GM18507 (cell line): ENCODE measurements at regions not wholly inside any gene's neighbourhood (a gene's known extent, or its start where the extent isn't known, plus 50 kb on each side); places are given as distances from the start of the nearest gene placed in this dataset.
"Not testable (repeated sequence)": the region's sequence is repeated elsewhere in the genome, so short reads cannot be mapped to it uniquely, and the experiment has no call there.

Experiments
- DNase-seq: peaks from one replicate; pipeline ENCODE4 v3.0.0; 2011; ENCODE audit warnings: low read depth; ENCODE audit not compliant: insufficient read length; ENCODE audit errors: extremely low spot score
- FAIRE-seq: peaks from 2 replicates; lab custom pipeline; 2011; peaks lifted over from hg19 to GRCh38; lab: Jason Lieb, UNC

DNA sequence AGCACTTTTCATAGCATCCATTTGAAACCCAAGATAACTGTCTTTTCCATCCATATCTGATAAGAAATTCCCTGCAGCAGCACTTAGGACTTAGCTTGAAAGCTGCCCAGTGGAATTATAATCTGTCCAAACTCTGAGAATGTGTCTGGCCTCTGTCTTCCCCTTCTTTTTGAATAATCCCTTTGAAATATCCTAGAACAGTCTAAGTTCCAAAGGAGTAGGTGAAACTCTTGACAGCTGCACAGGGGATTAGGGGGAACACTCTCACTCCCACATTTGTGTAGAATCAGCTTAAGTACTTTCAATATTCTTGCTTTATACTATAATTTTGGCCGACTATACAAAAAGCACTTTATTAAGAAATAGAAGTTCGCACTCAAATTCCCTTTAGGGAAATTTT is 157.7 kb downstream of the PAPSS1 start:
- DNase-seq, result no peak

DNA sequence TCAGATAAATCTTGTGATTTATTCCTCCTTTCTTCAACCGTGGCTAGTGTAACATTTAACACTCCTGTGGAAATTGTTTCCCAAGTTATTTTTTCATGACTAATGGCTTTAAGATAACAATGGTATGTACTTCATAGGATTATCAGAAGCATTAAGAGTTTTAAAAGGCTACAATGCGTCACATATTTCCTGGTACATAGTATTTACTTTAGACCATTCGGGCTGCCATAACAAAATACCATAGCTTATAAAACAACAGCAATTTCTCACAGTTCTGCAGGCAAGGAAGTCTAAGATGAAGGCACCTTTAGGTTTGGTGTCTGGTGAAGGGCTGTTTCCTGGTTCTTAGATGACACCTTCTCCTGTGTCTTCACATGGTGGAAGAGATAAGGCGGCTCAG is 158.6 kb downstream of the PAPSS1 start:
- DNase-seq, result no peak
- no peak for FAIRE-seq

More for the DNA sequence above, 157.7 kb downstream of the PAPSS1 start:
- FAIRE-seq, result no peak

DNA sequence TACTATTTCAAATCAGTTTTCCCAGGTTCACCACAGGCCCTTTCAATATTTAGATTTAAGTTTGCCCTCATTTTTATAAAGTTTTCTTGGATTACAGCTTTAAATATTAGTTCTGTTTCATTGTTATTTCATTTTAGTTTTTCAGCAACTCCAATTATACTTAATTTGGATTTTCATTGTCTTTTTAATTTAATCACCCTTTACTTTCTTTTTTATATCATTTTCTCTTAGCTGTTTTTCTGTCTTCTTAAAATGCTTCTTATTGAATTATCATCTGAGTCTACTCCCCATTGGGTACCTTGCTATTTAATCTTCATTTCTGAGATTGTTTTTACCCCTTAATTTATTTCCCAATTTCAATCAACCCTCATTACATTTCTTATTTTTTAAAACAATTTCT is 160.4 kb downstream of the PAPSS1 start:
- FAIRE-seq, result no peak
- DNase-seq, result no peak

DNA sequence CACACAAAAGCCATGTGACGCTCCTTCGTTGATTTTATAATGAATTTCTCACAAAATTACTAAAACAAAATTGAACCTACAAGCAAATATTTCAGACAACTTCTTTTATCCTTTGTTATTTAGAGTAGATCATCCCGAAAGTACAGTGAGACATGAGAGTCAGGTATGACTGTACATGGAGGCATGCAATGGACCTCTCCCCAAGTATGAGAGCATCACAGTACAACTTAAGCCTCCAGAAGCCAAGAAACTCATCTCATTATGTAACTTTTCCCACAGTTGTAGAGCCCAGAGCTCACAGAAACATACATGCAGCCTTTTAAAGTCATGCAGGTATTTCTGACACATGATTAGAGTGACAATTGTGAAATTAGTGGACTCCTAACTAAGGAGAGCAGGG is 167.7 kb downstream of the PAPSS1 start:
- no peak for FAIRE-seq

DNA sequence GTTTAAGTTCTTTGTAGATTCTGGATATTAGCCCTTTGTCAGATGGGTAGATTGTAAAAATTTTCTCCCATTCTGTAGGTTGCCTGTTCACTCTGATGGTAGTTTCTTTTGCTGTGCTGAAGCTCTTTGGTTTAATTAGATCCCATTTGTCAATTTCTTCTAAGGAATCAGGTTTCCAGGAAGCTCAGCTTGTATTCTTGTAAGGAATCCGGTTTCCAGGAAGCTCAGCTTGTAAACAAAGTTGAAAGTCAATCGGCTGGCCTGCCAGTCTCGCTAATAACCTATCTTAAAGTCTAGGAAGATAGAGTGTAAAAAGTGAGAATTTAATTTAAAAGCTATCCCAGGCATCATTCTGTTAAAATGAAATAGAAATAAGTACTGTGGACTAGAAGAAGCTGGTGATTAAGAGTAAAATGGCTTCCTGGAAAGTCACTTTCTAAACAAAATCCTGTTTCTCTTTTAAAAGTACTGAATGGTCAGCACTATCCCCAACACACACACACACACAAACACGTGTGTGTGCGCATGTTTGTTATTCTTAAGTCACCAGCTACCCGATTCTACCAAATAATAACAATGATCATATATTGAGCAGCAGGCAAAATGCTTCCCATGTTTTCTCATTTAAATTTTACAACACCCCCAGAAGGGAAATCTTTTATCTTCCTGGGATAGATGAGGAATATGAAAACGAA is 171.7 kb downstream of the PAPSS1 start:
- FAIRE-seq (no peak), DNase-seq (no peak)

More for the DNA sequence above, 167.7 kb downstream of the PAPSS1 start:
- DNase-seq, result no peak

DNA sequence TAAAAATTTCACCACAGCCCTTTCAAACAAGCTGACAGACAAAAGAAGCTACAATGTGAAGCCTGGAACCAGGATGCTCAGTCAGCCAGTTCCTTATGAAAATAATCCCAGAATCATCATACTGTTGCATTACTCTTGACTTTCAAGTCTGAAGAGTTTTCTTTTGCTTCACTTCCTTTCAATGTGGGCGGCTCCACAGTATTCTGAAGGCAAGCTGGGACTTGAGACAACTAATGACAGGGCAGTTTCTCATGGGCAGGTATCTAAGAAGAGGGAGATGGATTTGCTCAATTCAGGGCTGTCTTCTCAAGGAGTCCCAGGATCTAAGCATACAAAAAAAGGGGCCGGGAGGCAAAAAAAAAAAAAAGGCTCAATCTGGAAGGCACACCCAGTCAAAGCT is 173.4 kb downstream of the PAPSS1 start:
- FAIRE-seq, result no peak

DNA sequence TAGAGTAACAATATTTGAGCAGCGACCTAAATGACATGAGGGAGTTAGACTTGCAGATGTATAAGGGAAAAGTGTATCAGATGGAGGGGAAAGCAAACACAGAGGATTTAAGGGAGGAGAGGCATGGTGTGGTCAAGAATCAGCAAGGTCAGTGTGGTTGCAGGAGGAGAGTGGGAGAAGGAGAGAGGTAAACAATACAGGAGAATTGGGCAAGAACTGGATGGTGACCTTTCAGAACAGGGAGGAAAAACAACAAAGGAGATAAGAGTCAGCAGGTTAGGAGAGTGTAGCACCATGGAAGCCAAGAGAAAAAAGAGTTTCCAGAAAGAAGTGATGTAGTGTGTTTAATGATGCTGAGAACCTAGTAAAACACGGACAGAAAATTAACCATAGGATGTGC is 178.5 kb downstream of the PAPSS1 start:
- no peak for FAIRE-seq
- DNase-seq, result no peak

More for the DNA sequence above, 173.4 kb downstream of the PAPSS1 start:
- no peak for DNase-seq

DNA sequence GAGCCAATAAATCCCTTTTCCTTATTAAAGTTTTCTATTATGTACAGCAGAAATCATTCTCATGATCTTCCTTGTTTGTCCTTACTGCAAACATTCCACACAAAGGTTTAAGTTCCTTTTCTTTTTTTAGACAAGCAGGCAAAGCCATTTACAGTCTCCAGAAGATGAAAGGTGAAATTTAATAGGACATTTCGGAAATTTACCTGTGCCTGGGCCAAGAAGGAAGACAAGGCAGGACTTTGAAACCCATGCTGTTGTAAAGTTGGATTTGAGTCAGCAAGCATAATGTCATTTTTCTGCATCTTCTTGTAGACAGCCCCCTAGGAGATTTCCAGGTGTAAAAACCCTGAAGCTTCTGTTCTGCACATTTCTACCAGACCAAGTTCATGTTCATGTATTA is 188.1 kb downstream of the PAPSS1 start:
- FAIRE-seq, result no peak
- DNase-seq, result no peak

DNA sequence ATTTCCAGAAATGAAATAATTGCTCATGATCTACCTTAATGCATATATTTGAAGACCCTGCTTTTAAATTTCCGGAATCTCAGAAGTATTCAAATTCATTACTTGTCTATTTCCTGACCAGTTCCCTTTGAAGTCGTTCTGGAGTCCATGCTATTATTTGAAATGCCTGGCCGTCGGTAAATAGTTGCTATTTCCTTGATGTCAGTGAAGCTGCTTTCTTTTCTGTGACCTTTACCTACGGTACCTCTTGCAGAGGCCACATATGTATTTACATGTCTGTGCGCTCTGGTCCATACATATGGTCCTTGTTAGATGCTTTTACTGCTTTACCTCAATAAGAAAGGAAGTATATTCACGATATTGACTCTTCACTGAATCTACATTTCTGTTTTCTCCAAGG is 199.7 kb downstream of the PAPSS1 start:
- DNase-seq, result no peak
- no peak for FAIRE-seq

DNA sequence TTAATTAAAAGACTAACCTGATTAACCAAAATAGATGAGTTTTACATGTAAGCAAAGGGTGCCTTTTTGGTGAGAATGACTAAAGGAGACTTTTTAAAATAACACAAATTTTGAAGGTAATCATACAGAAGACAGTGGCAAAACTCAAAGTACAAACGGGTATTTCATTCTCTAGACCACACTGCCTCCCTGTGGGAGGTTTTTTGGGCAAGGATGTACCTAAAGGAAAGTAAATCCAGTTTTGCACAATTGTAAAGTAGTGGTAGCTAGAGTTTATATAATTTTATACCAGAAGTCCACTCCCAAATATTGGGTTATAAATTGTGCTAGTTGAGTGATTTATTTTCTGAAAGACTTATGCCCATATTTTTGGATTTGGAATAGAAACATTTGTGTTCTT is 201.0 kb downstream of the PAPSS1 start:
- DNase-seq, result no peak
- FAIRE-seq, result no peak

DNA sequence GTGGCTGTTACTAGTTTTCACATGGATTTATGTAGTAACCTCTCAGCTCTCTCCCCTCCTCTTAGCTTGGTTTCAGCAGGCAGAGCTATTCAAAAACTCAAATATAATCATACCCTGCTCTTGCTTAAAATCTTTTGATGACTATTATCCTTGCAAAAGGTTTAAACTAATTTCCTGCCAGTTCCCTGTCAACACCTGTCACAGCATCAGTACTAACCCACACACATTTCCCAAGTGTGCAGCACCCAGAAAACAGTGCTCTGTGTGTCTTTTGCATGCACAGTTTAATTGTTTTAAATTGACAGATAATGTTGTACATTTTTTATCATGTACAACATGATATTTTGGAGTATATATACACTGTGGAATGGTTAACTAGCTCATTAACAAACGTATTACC is 202.0 kb downstream of the PAPSS1 start:
- FAIRE-seq (no peak), DNase-seq (no peak)

DNA sequence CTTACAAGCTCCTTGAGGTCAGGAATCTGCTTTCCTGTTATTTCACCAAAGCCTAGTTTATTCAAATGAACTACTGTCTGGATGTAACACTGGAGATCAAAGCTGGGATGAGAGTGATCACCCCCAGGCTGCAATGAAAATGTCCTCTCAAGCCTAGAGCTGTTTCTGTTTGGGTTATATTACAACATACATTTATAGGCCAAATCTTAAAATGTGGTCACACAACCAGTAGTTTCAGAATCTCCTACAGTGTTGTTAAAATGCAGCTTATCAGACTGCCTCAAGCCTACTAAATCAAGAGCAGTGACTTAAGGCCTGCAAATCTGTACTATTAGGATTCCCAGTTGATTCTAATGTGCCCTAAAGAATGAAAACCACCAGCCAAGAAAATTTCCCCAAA is 207.5 kb downstream of the PAPSS1 start:
- no peak for FAIRE-seq
- DNase-seq, result no peak

DNA sequence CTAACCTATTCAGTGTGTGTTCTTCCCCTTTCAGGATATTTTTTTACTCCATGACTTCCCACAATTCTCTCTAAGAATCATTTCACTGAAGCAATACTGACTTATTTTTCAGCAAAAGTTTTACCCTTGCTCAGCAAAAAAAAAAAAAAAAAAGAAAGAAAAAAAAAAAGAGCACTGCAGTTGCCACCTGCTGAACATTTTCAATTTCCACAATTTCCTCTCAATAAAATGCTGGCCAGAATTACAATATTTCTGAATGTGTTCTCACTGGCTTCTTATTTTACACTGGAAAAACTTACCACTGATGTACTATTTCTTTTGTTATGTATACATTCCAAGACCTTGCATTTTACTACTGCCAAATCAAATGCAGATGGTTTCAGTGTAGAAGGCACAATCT is 210.4 kb downstream of the PAPSS1 start:
- no peak for FAIRE-seq
- no peak for DNase-seq

DNA sequence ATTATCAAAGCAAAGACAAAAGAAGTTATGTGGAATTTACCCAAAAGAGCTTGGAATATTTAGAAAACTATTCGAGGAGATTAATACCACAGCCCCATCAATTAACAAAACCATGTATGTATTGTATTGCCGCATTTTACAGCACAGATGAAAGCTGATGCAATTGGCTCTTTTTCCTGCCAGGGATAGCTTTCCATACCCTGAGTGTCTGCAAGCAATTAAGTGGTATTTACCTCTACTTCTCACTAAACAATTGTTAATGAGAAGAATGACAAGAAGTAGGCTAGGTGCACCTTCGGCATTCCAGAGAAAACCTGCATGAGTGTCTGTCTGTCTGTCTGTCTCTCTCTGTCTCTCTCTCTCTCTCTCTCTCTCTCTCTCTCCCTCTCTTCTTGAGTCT is 219.5 kb downstream of the PAPSS1 start:
- no peak for FAIRE-seq

DNA sequence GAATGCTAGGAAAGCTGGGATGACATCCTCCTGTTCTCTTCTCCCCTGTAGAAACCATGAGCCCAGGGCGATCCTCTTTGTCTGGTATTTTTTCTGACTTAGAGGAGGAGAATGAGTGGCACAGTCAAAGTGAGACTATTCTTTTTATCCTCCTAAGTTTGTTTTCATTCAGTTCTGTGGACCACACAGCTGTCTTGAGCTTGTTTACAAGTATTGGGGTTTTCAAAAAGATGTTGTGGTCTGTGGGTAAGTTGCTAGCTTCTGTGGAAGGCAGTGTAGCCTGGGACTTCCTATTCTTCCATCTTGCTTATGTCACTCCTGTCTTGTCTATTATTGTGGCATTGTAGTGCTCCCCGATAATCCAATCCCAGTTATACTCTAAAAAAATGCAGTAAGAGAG is 223.0 kb downstream of the PAPSS1 start:
- no peak for DNase-seq
- no peak for FAIRE-seq

More for the DNA sequence above, 219.5 kb downstream of the PAPSS1 start:
- DNase-seq, result no peak

DNA sequence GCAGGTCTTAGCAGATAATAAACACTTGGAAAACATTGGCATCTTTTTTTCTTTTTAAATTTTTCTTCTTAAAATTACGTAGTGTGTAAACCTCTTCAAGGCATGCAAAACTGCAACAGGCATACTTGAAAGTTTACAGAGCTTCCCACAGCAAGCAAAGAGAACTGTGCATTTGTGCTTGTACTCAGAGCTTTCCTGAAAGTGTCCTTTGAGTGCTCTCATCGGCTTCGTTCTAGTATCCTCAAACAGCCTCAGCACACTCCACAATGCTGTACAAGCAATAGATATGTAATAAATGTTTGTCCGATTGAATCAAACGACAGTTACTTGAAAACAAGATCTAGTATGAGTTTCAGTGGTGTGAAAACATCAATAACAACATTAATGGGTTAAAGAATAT is 227.5 kb downstream of the PAPSS1 start:
- FAIRE-seq (no peak), DNase-seq (no peak)

DNA sequence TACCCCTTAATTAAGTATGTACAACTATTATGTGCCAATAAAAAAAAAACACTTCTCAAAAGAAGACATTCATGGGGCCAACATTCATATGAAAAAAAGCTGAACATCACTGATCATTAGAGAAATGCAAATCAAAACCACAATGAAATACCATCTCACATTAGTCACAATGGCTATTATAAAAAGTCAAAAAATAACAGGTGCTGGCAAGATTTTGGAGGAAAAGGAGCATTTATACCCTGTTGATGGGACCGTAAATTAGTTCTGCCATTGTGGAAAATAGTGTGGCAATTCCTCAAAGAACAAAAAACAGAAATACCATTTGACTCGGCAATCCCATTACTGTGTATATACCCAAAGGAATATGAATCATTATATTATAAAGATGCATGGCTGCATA is 229.9 kb downstream of the PAPSS1 start:
- no peak for DNase-seq
- no peak for FAIRE-seq

DNA sequence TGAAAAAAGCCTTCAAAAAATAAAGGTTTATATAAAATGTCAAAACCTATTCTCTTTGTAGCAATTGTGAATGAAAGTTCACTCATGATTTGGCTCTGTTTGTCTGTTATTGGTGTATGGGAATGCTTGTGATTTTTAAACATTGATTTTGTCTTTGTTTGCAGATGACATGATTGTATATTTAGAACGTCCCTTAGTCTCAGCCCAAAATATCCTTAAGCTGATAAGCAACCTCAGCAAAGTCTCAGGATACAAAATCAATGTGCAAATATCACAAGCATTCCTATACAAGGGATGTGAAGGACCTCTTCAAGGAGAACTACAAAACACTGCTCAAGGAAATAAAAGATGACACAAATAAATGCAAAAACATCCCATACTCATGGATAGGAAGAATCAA is 236.4 kb downstream of the PAPSS1 start:
- DNase-seq, FAIRE-seq: not testable (repeated sequence)

DNA sequence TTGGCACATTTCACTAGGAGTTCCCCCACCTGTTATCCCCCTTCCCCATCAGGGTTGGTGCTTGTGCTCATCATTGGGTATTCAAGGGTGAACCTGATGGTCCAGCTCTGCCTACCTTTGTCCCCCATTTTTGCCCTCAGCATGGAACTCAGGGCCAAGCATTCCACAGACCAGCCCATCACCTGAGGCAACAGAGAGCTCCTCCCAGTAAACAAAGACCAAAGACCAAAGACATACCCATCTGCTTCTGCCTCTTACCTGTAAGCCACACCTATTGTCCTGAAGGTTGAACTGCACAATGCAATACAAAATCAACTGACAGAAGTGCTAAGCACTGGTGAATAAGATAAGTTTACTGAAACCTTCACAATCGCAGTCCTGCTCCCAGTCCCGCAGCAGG is 237.5 kb downstream of the PAPSS1 start:
- DNase-seq (no peak), FAIRE-seq (no peak)

DNA sequence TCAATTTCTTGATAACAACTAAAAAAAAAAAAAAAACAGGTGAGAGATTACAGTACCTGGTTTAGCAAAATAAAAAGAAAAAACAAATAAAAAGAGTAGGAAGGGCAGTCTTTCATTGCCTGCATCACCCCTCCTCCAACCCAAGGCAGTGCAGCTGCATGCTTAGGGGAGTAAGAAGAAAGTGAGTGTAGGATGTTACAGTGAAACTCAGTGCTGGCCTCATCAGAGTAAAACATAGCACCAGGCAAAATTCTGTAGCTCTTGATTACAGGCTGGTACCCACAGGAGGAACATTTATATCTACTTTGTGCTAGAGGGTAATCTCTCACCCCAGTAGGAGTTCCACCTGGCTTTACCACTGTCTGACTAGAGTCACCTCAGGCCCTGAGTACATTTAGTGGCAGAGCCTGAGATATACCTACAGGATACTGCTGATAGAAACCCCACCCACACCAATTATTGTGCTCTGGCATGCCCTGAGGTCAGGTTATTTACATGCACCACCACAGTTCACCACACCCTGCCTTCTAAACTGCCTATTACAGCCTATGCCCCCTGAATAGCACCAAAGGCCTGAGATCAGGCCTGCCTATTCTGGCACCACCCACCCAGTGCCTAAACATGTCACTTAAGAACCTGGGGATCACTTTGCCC is 241.6 kb downstream of the PAPSS1 start:
- FAIRE-seq (no peak), DNase-seq (no peak)

DNA sequence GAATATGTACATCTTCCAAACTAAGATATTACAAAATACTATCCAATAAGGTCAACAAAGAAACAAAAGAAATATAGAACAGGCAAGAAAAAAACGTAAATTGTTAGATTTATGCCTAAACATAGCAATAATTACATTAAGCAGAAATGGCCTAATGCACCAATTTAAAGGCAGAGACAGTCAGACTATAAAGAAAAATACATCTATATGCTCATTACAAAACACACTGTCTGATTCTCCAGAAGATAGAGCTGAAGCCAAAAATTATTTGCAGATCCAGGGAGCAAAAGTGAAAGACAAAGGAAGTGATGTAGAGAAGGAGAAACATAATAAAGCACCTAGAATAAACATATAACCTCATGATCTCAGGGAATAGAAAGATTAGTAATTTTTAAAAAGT is 246.9 kb downstream of the PAPSS1 start:
- DNase-seq (no peak), FAIRE-seq (no peak)
